ENCODE measurements at regions not wholly inside any gene's neighbourhood (a gene's known extent, or its start where the extent isn't known, plus 50 kb on each side); places are given as distances from the start of the nearest gene placed in this dataset.

GRCh38 chr13:60788156-60788829 is 391.3 kb downstream of the TDRD3 start:
- Histone ChIP-seq H3K79me2 (ENCODE audit: control insufficient read depth, low read length) (no peaks in the 10 kb centered on the region), H3K27me3 (ENCODE audit: control insufficient read depth, low read length) (no peaks in the 10 kb centered on the region), H3K9me2 (replicated peaks; ENCODE audit: control insufficient read depth, low read length) (no peaks in the 10 kb centered on the region), H3K9me3 (ENCODE audit: control insufficient read depth, insufficient read depth, low read length) (no peaks in the 10 kb centered on the region), H3K4me2 (ENCODE audit: low read length) (no peak overlapping the region), H3K36me3 (ENCODE audit: control insufficient read depth, low read length) (no peaks in the 10 kb centered on the region), H3K4me1 (ENCODE audit: control insufficient read depth, low read length) (no peaks in the 10 kb centered on the region), H3K27ac (ENCODE audit: low read depth, low read length) (no peak overlapping the region), H3F3A (ENCODE audit: control insufficient read depth, insufficient read depth) (no peaks in the 10 kb centered on the region), H4K20me1 (ENCODE audit: control insufficient read depth, insufficient read depth, low read depth, low read length) (no peaks in the 10 kb centered on the region), H3K4me3 (ENCODE audit: low read length) (no peak overlapping the region)
- TF ChIP-seq CTCF (IDR thresholded peaks at IDR 0.05; ENCODE audit: low read depth, low read length, poor library complexity, severe bottlenecking), result no peak
- no peak for TF ChIP-seq EZH2phosphoT487 (IDR thresholded peaks at IDR 0.05; ENCODE audit: borderline replicate concordance, low read length)

GRCh38 chr13:60787083-60787482 is 390.1 kb downstream of the TDRD3 start:
- H3K9me2 ChIP-seq (replicated peaks; ENCODE audit: control insufficient read depth, low read length), result no peaks in the 10 kb centered on the region
- H4K20me1 ChIP-seq (ENCODE audit: control insufficient read depth, insufficient read depth, low read depth, low read length), result no peaks in the 10 kb centered on the region
- no peaks in the 10 kb centered on the region for H3K4me1 ChIP-seq (ENCODE audit: control insufficient read depth, low read length)
- H3K27ac ChIP-seq (ENCODE audit: low read depth, low read length), result no peak overlapping the region
- H3K79me2 ChIP-seq (ENCODE audit: control insufficient read depth, low read length), result no peaks in the 10 kb centered on the region
- no peaks in the 10 kb centered on the region for H3K9me3 ChIP-seq (ENCODE audit: control insufficient read depth, insufficient read depth, low read length)
- no peak overlapping the region for H3K4me3 ChIP-seq (ENCODE audit: low read length)
- H3K4me2 ChIP-seq (ENCODE audit: low read length), result no peak overlapping the region
- no peaks in the 10 kb centered on the region for H3K27me3 ChIP-seq (ENCODE audit: control insufficient read depth, low read length)
- H3F3A ChIP-seq (ENCODE audit: control insufficient read depth, insufficient read depth), result no peaks in the 10 kb centered on the region
- H3K36me3 ChIP-seq (ENCODE audit: control insufficient read depth, low read length), result no peaks in the 10 kb centered on the region
- no peak for TF ChIP-seq CTCF (IDR thresholded peaks at IDR 0.05; ENCODE audit: low read depth, low read length, poor library complexity, severe bottlenecking)
- TF ChIP-seq EZH2phosphoT487 (IDR thresholded peaks at IDR 0.05; ENCODE audit: borderline replicate concordance, low read length), result no peak

GRCh38 chr13:60772726-60773125 is 375.7 kb downstream of the TDRD3 start:
- Histone ChIP-seq H3K36me3 (ENCODE audit: control insufficient read depth, low read length) (no peaks in the 10 kb centered on the region), H3K4me3 (ENCODE audit: low read length) (no peak overlapping the region), H4K20me1 (ENCODE audit: control insufficient read depth, insufficient read depth, low read depth, low read length) (no peaks in the 10 kb centered on the region), H3K4me1 (ENCODE audit: control insufficient read depth, low read length) (no peaks in the 10 kb centered on the region), H3K9me3 (ENCODE audit: control insufficient read depth, insufficient read depth, low read length) (no peaks in the 10 kb centered on the region), H3K27ac (ENCODE audit: low read depth, low read length) (no peak overlapping the region), H3K27me3 (ENCODE audit: control insufficient read depth, low read length) (no peaks in the 10 kb centered on the region), H3K79me2 (ENCODE audit: control insufficient read depth, low read length) (no peaks in the 10 kb centered on the region), H3K9me2 (replicated peaks; ENCODE audit: control insufficient read depth, low read length) (no peaks in the 10 kb centered on the region), H3F3A (ENCODE audit: control insufficient read depth, insufficient read depth) (no peaks in the 10 kb centered on the region), H3K4me2 (ENCODE audit: low read length) (no peak overlapping the region)
- TF ChIP-seq CTCF (IDR thresholded peaks at IDR 0.05; ENCODE audit: low read depth, low read length, poor library complexity, severe bottlenecking), result no peak
- no peak for TF ChIP-seq EZH2phosphoT487 (IDR thresholded peaks at IDR 0.05; ENCODE audit: borderline replicate concordance, low read length)

Data from DOHH2 (cell line).